ENCODE measurements at regions not wholly inside any gene's neighbourhood (a gene's known extent, or its start where the extent isn't known, plus 50 kb on each side); places are given as distances from the start of the nearest gene placed in this dataset.
"Not testable (repeated sequence)": the region's sequence is repeated elsewhere in the genome, so short reads cannot be mapped to it uniquely, and the experiment has no call there.

- DNase-seq, result peak; percentile 64
These were observed 163.2 kb upstream of the OLIG3 start for GRCh38 chr6:137657351-137657911.

- DNase-seq, result no peak
These were observed 164.1 kb upstream of the OLIG3 start for GRCh38 chr6:137658287-137658686.

- no peak for DNase-seq
These were observed 165.7 kb upstream of the OLIG3 start for GRCh38 chr6:137659871-137660270.

- DNase-seq, result no peak
These were observed 166.1 kb upstream of the OLIG3 start for GRCh38 chr6:137660296-137660731.

GRCh38 chr6:137661601-137662000 is 167.4 kb upstream of the OLIG3 start:
- peak; percentile 64 for DNase-seq

GRCh38 chr6:137664183-137664582 is 170.0 kb upstream of the OLIG3 start:
- no peak for DNase-seq

- no peak for DNase-seq
These were observed 171.2 kb upstream of the OLIG3 start for GRCh38 chr6:137665342-137665934.

- DNase-seq, result no peak
These were observed 172.1 kb upstream of the OLIG3 start for GRCh38 chr6:137666202-137666774.

GRCh38 chr6:137673603-137674002 is 179.4 kb upstream of the OLIG3 start:
- DNase-seq, result no peak

GRCh38 chr6:137676888-137677287 is 182.7 kb upstream of the OLIG3 start:
- no peak for DNase-seq

- no peak for DNase-seq
These were observed 183.5 kb upstream of the OLIG3 start for GRCh38 chr6:137677709-137678108.

GRCh38 chr6:137678451-137678850 is 184.3 kb upstream of the OLIG3 start:
- DNase-seq, result peak; percentile 52

GRCh38 chr6:137680705-137681346 is 186.2 kb upstream of the TNFAIP3 start:
- no peak for DNase-seq

- no peak for DNase-seq
These were observed 185.5 kb upstream of the TNFAIP3 start for GRCh38 chr6:137681445-137682009.

- DNase-seq, result not testable (repeated sequence)
These were observed 184.4 kb upstream of the TNFAIP3 start for GRCh38 chr6:137682658-137683057.

GRCh38 chr6:137683916-137684315 is 183.1 kb upstream of the TNFAIP3 start:
- no peak for DNase-seq

- no peak for DNase-seq
These were observed 181.2 kb upstream of the TNFAIP3 start for GRCh38 chr6:137685798-137686375.

- no peak for DNase-seq
These were observed 179.2 kb upstream of the TNFAIP3 start for GRCh38 chr6:137687818-137688217.

GRCh38 chr6:137688230-137688971 is 178.7 kb upstream of the TNFAIP3 start:
- DNase-seq, result no peak

GRCh38 chr6:137689377-137689776 is 177.7 kb upstream of the TNFAIP3 start:
- DNase-seq, result no peak

- DNase-seq, result no peak
These were observed 177.0 kb upstream of the TNFAIP3 start for GRCh38 chr6:137690034-137690433.

- no peak for DNase-seq
These were observed 176.3 kb upstream of the TNFAIP3 start for GRCh38 chr6:137690721-137691120.

GRCh38 chr6:137692308-137692707 is 174.8 kb upstream of the TNFAIP3 start:
- DNase-seq, result no peak

Data from stimulated activated CD4-positive, alpha-beta T cell treated with anti-CD3 and anti-CD28 coated beads, Interleukin-1b, Interleukin-23, amount 100 ng/mL, for 48 hours (primary cell).